ELF-1 (cell line): ENCODE measurements at regions not wholly inside any gene's neighbourhood (a gene's known extent, or its start where the extent isn't known, plus 50 kb on each side); places are given as distances from the start of the nearest gene placed in this dataset.

Experiments used
- DNase-seq: peaks from one replicate; pipeline ENCODE4 v3.0.0-alpha.2; 2016; ENCODE audit warnings: low read depth, low spot score

- DNase-seq, result no peak
Observed at GRCh38 chr5:1942158-1942557, 59.4 kb upstream of the IRX4 start.

- DNase-seq, result no peak
Observed at GRCh38 chr5:1939256-1939655, 56.5 kb upstream of the IRX4 start.

- DNase-seq, result no peak
Observed at GRCh38 chr5:1938310-1939000, 55.7 kb upstream of the IRX4 start.

- peak; percentile 52 for DNase-seq
Observed at GRCh38 chr5:1937590-1937989, 54.9 kb upstream of the IRX4 start.

GRCh38 chr5:1936901-1937300 lies 54.2 kb upstream of the IRX4 start:
- DNase-seq, result no peak

- no peak for DNase-seq
Observed at GRCh38 chr5:1936413-1936812, 53.7 kb upstream of the IRX4 start.

GRCh38 chr5:1934801-1935429 lies 52.2 kb upstream of the IRX4 start:
- DNase-seq, result peak; percentile 29

- no peak for DNase-seq
Observed at GRCh38 chr5:1934056-1934394, 51.3 kb upstream of the IRX4 start.

GRCh38 chr5:1933364-1934055 lies 50.8 kb upstream of the IRX4 start:
- no peak for DNase-seq
